ENCODE measurements at regions not wholly inside any gene's neighbourhood (a gene's known extent, or its start where the extent isn't known, plus 50 kb on each side); places are given as distances from the start of the nearest gene placed in this dataset.

- TF ChIP-seq CTCF (conservative IDR thresholded peaks at IDR 0.05 in 1 of 2, IDR thresholded peaks at IDR 0.05 in 1 of 2; ENCODE audit: extremely low read depth in 1 of 2, insufficient read depth in 1 of 2, low read depth in 1 of 2, low read length in 2 of 2) (no peak), EZH2 (IDR thresholded peaks at IDR 0.05; ENCODE audit: borderline replicate concordance, low read length) (no peak)
These were observed 110.5 kb downstream of the ANKRD60 start for GRCh38 chr20:58117944-58118343.
